BLaER1 (cell line): ENCODE measurements at regions not wholly inside any gene's neighbourhood (a gene's known extent, or its start where the extent isn't known, plus 50 kb on each side); places are given as distances from the start of the nearest gene placed in this dataset.

Source experiments
- H3K27ac ChIP-seq: shearing (Covaris generic); formaldehyde crosslinking; 2 replicates; pipeline ENCODE4 v1.8.1; 2022
- H3K27me3 ChIP-seq: shearing (Covaris generic); formaldehyde crosslinking; 2 replicates; pipeline ENCODE4 v1.8.1; 2022
- H3K36me3 ChIP-seq: shearing (Covaris generic); formaldehyde crosslinking; 2 replicates; pipeline ENCODE4 v1.8.1; 2022
- H3K4me1 ChIP-seq: shearing (Covaris generic); formaldehyde crosslinking; 2 replicates; pipeline ENCODE4 v1.8.1; 2022
- H3K4me2 ChIP-seq: shearing (Covaris generic); formaldehyde crosslinking; 2 replicates; pipeline ENCODE4 v1.8.1; 2022
- H3K4me3 ChIP-seq: shearing (Covaris generic); formaldehyde crosslinking; 2 replicates; pipeline ENCODE4 v1.8.1; 2022
- H3K9ac ChIP-seq: shearing (Covaris generic); formaldehyde crosslinking; 2 replicates; pipeline ENCODE4 v1.8.1; 2022
- H3K9me3 ChIP-seq: shearing (Covaris generic); formaldehyde crosslinking; 2 replicates; pipeline ENCODE4 v1.8.1; 2022
- H4K20me1 ChIP-seq: shearing (Covaris generic); formaldehyde crosslinking; 2 replicates; pipeline ENCODE4 v1.8.1; 2022
- Cebpa-rat ChIP-seq: shearing (Covaris generic); IDR thresholded peaks from 2 replicates; pipeline ENCODE4 v1.8.1; 2022

GRCh38 chr6:14339711-14340584, 222.4 kb downstream of the CD83 start:
- Histone ChIP-seq H3K27me3 (no peaks in the 10 kb centered on the region), H3K4me3 (no peak overlapping the region), H3K27ac (no peak overlapping the region), H3K36me3 (no peaks in the 10 kb centered on the region), H3K9ac (no peak overlapping the region), H4K20me1 (no peaks in the 10 kb centered on the region), H3K4me2 (peak overlapping the region; percentile 9; the same call in 1 of the 2 replicates), H3K4me1 (peaks cover 11% of the 10 kb centered on the region; the same call in 1 of the 2 replicates), H3K9me3 (no peaks in the 10 kb centered on the region)
- TF ChIP-seq Cebpa-rat: no peak

GRCh38 chr6:14344486-14344885, 226.9 kb downstream of the CD83 start:
- no peaks in the 10 kb centered on the region for H3K36me3 ChIP-seq
- H4K20me1 ChIP-seq: no peaks in the 10 kb centered on the region
- peaks cover 35% of the 10 kb centered on the region for H3K4me1 ChIP-seq
- H3K27ac ChIP-seq: no peak overlapping the region
- H3K4me2 ChIP-seq: no peak overlapping the region
- no peaks in the 10 kb centered on the region for H3K27me3 ChIP-seq
- H3K4me3 ChIP-seq: no peak overlapping the region
- TF ChIP-seq Cebpa-rat: no peak
- no peak overlapping the region for H3K9ac ChIP-seq
- no peaks in the 10 kb centered on the region for H3K9me3 ChIP-seq

GRCh38 chr6:14348389-14348788, 230.8 kb downstream of the CD83 start:
- Histone ChIP-seq H3K9ac (no peak overlapping the region), H3K27me3 (no peaks in the 10 kb centered on the region)
- no peak for TF ChIP-seq Cebpa-rat

GRCh38 chr6:14349507-14349906, 231.9 kb downstream of the CD83 start:
- H4K20me1 ChIP-seq: no peaks in the 10 kb centered on the region
- TF ChIP-seq Cebpa-rat: no peak
- H3K4me2 ChIP-seq: peak overlapping the region; percentile 42
- no peak overlapping the region for H3K9ac ChIP-seq
- H3K27me3 ChIP-seq: no peaks in the 10 kb centered on the region
- peaks cover 20% of the 10 kb centered on the region for H3K9me3 ChIP-seq
- no peak overlapping the region for H3K27ac ChIP-seq
- H3K4me1 ChIP-seq: peaks cover 61% of the 10 kb centered on the region
- H3K4me3 ChIP-seq: no peak overlapping the region
- no peaks in the 10 kb centered on the region for H3K36me3 ChIP-seq

More at GRCh38 chr6:14348389-14348788, 230.8 kb downstream of the CD83 start:
- Histone ChIP-seq H3K27ac (no peak overlapping the region), H3K9me3 (peaks cover 20% of the 10 kb centered on the region), H3K4me1 (peaks cover 50% of the 10 kb centered on the region), H3K36me3 (no peaks in the 10 kb centered on the region), H4K20me1 (no peaks in the 10 kb centered on the region), H3K4me2 (peak overlapping the region; percentile 42; the same call in 1 of the 2 replicates), H3K4me3 (no peak overlapping the region)

DNA sequence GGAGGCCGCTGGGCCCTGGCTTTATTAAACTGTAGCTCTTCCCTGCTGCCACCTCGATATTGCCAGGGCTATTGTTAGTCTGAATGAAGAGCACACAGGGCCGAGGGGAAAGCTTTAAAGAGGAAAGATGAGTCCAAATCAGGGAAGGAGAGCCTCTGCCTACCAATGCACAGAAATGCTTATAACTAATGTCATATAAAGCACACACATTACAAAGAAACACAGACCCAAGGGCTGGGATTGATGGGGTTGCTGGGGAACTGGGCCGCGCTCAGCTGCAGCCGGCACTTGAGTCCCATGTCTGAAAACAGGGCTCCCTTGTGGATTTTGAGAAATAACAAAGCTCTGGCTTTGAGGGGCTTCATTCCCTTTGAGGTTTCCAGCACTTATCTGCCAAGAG, 232.6 kb downstream of the CD83 start:
- Histone ChIP-seq H4K20me1 (no peaks in the 10 kb centered on the region), H3K4me1 (peaks cover 67% of the 10 kb centered on the region), H3K27me3 (no peaks in the 10 kb centered on the region), H3K36me3 (no peaks in the 10 kb centered on the region), H3K4me3 (no peak overlapping the region), H3K27ac (peak overlapping the region; percentile 35; the same call in 1 of the 2 replicates), H3K9me3 (peaks cover 20% of the 10 kb centered on the region), H3K4me2 (no peak overlapping the region), H3K9ac (no peak overlapping the region)
- TF ChIP-seq Cebpa-rat: no peak

DNA sequence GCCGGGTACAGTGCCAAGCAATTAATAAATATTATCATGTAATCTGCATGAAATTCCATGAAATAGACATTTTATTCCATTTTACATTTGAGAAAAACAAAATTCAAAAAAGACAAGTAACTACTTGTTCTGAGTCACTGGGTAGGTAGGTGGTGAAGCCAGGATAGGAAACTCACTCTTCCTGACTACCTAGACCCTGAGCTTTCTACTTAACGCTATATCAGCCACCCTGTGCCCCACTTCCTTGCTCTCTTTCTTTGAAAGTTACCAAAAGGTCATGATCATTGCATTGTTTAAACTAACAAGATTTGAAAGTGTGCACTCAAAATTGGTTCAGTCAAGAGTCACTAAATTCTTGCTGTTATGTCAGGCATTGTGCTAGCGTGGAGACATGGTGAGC, 235.7 kb downstream of the CD83 start:
- Histone ChIP-seq H3K4me3 (no peak overlapping the region), H3K36me3 (no peaks in the 10 kb centered on the region), H3K27ac (peak overlapping the region; percentile 70; the same call in 1 of the 2 replicates), H4K20me1 (no peaks in the 10 kb centered on the region), H3K4me1 (peaks cover 57% of the 10 kb centered on the region), H3K9ac (no peak overlapping the region), H3K4me2 (peak overlapping the region; percentile 64), H3K9me3 (peaks cover 20% of the 10 kb centered on the region), H3K27me3 (no peaks in the 10 kb centered on the region)
- no peak for TF ChIP-seq Cebpa-rat

DNA sequence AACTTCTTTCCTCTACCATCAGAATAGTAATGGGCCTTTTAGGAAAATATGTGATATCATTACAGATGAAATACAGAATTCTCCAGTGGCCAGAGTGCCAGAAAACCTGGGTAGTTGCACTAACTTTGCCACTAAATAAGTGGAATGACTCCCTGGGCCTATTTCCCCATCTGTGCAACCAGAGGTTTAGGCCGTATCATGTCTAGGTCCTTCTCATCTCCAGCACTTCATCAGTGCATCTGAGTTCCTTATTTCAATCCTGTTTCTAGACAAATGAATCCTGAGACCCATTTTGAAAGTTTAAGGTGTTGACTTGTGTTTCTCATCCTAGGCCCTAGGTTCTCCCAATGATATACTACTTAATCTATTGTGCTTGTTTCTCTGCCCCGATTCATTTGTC, 236.2 kb downstream of the CD83 start:
- Histone ChIP-seq H3K9ac (no peak overlapping the region), H3K4me1 (peaks cover 57% of the 10 kb centered on the region), H3K4me2 (peak overlapping the region; percentile 64), H3K27ac (peak overlapping the region; percentile 70), H3K36me3 (no peaks in the 10 kb centered on the region), H3K27me3 (no peaks in the 10 kb centered on the region), H3K4me3 (no peak overlapping the region), H3K9me3 (peaks cover 20% of the 10 kb centered on the region), H4K20me1 (no peaks in the 10 kb centered on the region)
- TF ChIP-seq Cebpa-rat: no peak

- H3K27ac ChIP-seq: peak overlapping the region; percentile 70
- H3K4me2 ChIP-seq: peak overlapping the region; percentile 64
- no peaks in the 10 kb centered on the region for H4K20me1 ChIP-seq
- no peaks in the 10 kb centered on the region for H3K36me3 ChIP-seq
- TF ChIP-seq Cebpa-rat: no peak
- H3K4me1 ChIP-seq: peaks cover 57% of the 10 kb centered on the region
- no peak overlapping the region for H3K9ac ChIP-seq
- no peak overlapping the region for H3K4me3 ChIP-seq
- H3K9me3 ChIP-seq: peaks cover 20% of the 10 kb centered on the region
- no peaks in the 10 kb centered on the region for H3K27me3 ChIP-seq
Measured at GRCh38 chr6:14354919-14355572, 237.5 kb downstream of the CD83 start.

- no peak overlapping the region for H3K9ac ChIP-seq
- H4K20me1 ChIP-seq: no peaks in the 10 kb centered on the region
- no peaks in the 10 kb centered on the region; the same call in 1 of the 2 replicates for H3K9me3 ChIP-seq
- no peak for TF ChIP-seq Cebpa-rat
- no peak overlapping the region for H3K27ac ChIP-seq
- no peak overlapping the region for H3K4me3 ChIP-seq
- no peaks in the 10 kb centered on the region for H3K36me3 ChIP-seq
- H3K4me2 ChIP-seq: peak overlapping the region; percentile 38
- H3K4me1 ChIP-seq: peaks cover 29% of the 10 kb centered on the region
- no peaks in the 10 kb centered on the region for H3K27me3 ChIP-seq
Measured at GRCh38 chr6:14359438-14359837, 241.9 kb downstream of the CD83 start.

DNA sequence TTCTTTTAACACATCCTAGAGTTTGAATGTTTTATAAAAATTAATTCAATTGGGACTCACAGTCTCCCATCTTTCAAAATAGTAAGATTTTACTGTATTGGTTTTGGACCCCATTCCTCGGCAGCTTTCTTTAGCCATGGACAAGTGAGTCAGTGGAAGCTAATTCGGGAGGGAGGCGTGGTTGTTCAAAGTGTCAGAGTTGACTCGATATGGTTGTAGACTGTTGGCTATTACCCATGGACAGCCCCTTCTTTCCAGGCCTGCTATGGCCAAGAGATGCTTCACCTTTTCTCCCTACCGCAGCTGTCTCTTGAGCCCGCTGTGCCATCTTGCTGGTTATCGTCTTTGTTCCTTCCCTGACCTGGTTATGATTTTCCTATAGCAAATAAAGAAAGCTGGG, 243.0 kb downstream of the CD83 start:
- Histone ChIP-seq H3K9me3 (no peaks in the 10 kb centered on the region; the same call in 1 of the 2 replicates), H4K20me1 (no peaks in the 10 kb centered on the region), H3K27ac (no peak overlapping the region), H3K4me1 (peaks cover 22% of the 10 kb centered on the region), H3K9ac (no peak overlapping the region), H3K27me3 (no peaks in the 10 kb centered on the region), H3K4me3 (no peak overlapping the region), H3K4me2 (no peak overlapping the region), H3K36me3 (no peaks in the 10 kb centered on the region)
- TF ChIP-seq Cebpa-rat: no peak
